HCT116 (cell line): ENCODE measurements at regions not wholly inside any gene's neighbourhood (a gene's known extent, or its start where the extent isn't known, plus 50 kb on each side); places are given as distances from the start of the nearest gene placed in this dataset.

Experiments
- ATAC-seq: fragments of 200-7000 bp; cut with Tn5 transposase; 2 replicates; pipeline ENCODE4 v1.9.1; 2020; ENCODE audit warnings: mild to moderate bottlenecking, moderate library complexity
- BruUV-seq: library from RNA; stranded (reverse); fragments of 400-500 nt; replicated peaks from 2 replicates; lab custom pipeline; 2021; lab: Mats Ljungman, UMichigan
- CTCF ChIA-PET: fragments of 300-600 bp; sonication (Branson Sonifier 250); formaldehyde crosslinking; loops from one replicate; lab custom pipeline; 2021; ENCODE audit warnings: antibody characterized with exemption; lab: Charles Lee
- POLR2A ChIA-PET: fragments of 300-600, 350-600 bp; sonication (Branson Sonifier 250); formaldehyde crosslinking; loops from one replicate; lab custom pipeline; 2021; ENCODE audit warnings: antibody characterized with exemption; lab: Charles Lee
- RAD21 ChIA-PET, 2 experiments: fragments of 300-600 bp; sonication (Branson Sonifier 250); formaldehyde crosslinking; loops; one replicate each; lab custom pipeline; 2023; ENCODE audit warnings: low total read pairs in 2 of 2; ENCODE audit not compliant: uncharacterized antibody in 2 of 2, unreplicated experiment in 2 of 2, low non-redundant PET in 1 of 2; lab: Charles Lee
- DNase-seq: peaks from one replicate; pipeline ENCODE4 v3.0.0-alpha.2; 2010; ENCODE audit warnings: low read depth, low spot score
- H2AFZ ChIP-seq: fragments of 200-600 bp; shearing (Covaris generic), sonication (generic); 2 replicates; pipeline ENCODE4 v1.6.1; 2017; ENCODE audit warnings: low read depth, mixed run types, mixed read lengths, antibody characterized with exemption, low read length; ENCODE audit not compliant: poor library complexity, severe bottlenecking
- H3K27ac ChIP-seq: 2 replicates; pipeline ENCODE4 v1.5.1; 2012; ENCODE audit warnings: low read depth, low read length
- H3K27me3 ChIP-seq: fragments of 200-600 bp; sonication (generic); 2 replicates; pipeline ENCODE4 v1.6.1; 2016; ENCODE audit warnings: mixed run types, low read length, mixed read lengths; ENCODE audit not compliant: insufficient read depth
- H3K36me3 ChIP-seq, 2 experiments: fragments of 200-500 bp in 1 of 2; fragments of 200-600 bp in 1 of 2; sonication (Bioruptor generic) in 1 of 2; sonication (generic) in 1 of 2; 2 replicates each; pipeline versions ENCODE4 v1.5.1 to v1.6.1; 2014 to 2016; ENCODE audit warnings: low read length in 2 of 2, inconsistent platforms in 1 of 2, mixed read lengths in 1 of 2, mixed run types in 1 of 2; ENCODE audit not compliant: insufficient read depth in 2 of 2, control insufficient read depth in 1 of 2
- H3K4me1 ChIP-seq, 2 experiments: fragments of 200-600 bp in 1 of 2; sonication (generic) in 1 of 2; 2 replicates each; pipeline versions ENCODE4 v1.5.1 to v1.6.1; 2012 to 2017; ENCODE audit warnings: low read length in 2 of 2, inconsistent platforms in 1 of 2, mild to moderate bottlenecking in 1 of 2, mixed read lengths in 1 of 2, mixed run types in 1 of 2, moderate library complexity in 1 of 2; ENCODE audit not compliant: insufficient read depth in 2 of 2, control insufficient read depth in 1 of 2
- H3K4me2 ChIP-seq: fragments of 200-600 bp; sonication (generic); 2 replicates; pipeline ENCODE4 v1.6.1; 2017; ENCODE audit warnings: mixed run types, low read length, mixed read lengths
- H3K4me3 ChIP-seq, 2 experiments: fragments of 200-600 bp in 1 of 2; sonication (generic) in 1 of 2; replicated peaks in 1 of 2; 2 replicates each; pipeline ENCODE4 v1.5.1; 2011 to 2016; ENCODE audit warnings: low read length in 2 of 2, control low read depth in 1 of 2, low read depth in 1 of 2, mild to moderate bottlenecking in 1 of 2, mixed read lengths in 1 of 2, mixed run types in 1 of 2
- H3K79me2 ChIP-seq: fragments of 200-600 bp; sonication (generic); 2 replicates; pipeline ENCODE4 v1.6.1; 2017; ENCODE audit warnings: mild to moderate bottlenecking, mixed run types, low read length, moderate library complexity, mixed read lengths; ENCODE audit not compliant: insufficient read depth
- H3K9ac ChIP-seq: fragments of 200-600 bp; sonication (generic); 2 replicates; pipeline ENCODE4 v1.6.1; 2016; ENCODE audit warnings: low read length, mixed read lengths
- H3K9me2 ChIP-seq: fragments of 200-600 bp; sonication (generic), shearing (Covaris generic); 2 replicates; pipeline ENCODE4 v1.6.1; 2017; ENCODE audit warnings: mixed run types, mild to moderate bottlenecking, moderate library complexity; ENCODE audit not compliant: insufficient read depth
- H3K9me3 ChIP-seq, 2 experiments: fragments of 200-500 bp in 1 of 2; fragments of 200-600 bp in 1 of 2; sonication (Bioruptor generic) in 1 of 2; sonication (generic) in 1 of 2; 2 replicates each; pipeline ENCODE4 v1.6.1; 2014 to 2017; ENCODE audit warnings: low read length in 2 of 2, mixed read lengths in 2 of 2, inconsistent platforms in 1 of 2, low read depth in 1 of 2, mild to moderate bottlenecking in 1 of 2, mixed run types in 1 of 2, moderate library complexity in 1 of 2; ENCODE audit not compliant: control insufficient read depth in 1 of 2, insufficient read depth in 1 of 2
- H4K20me1 ChIP-seq: fragments of 200-600 bp; sonication (generic), shearing (Covaris generic); 2 replicates; pipeline ENCODE4 v1.6.1; 2017; ENCODE audit warnings: mixed run types, mild to moderate bottlenecking, moderate library complexity; ENCODE audit not compliant: insufficient read depth
- EGR1 ChIP-seq: IDR thresholded peaks from 2 replicates; pipeline ENCODE4 v1.6.1; 2012; ENCODE audit warnings: low read depth
- MAX ChIP-seq: IDR thresholded peaks from 2 replicates; pipeline ENCODE4 v1.6.1; 2012
- POLR2A ChIP-seq: IDR thresholded peaks from 2 replicates; pipeline ENCODE4 v1.7.0; 2011; ENCODE audit warnings: borderline replicate concordance; ENCODE audit not compliant: insufficient read depth, insufficient read length; ENCODE audit errors: extremely low read depth
- RAD21 ChIP-seq: IDR thresholded peaks from 2 replicates; pipeline ENCODE4 v1.6.1; 2012; ENCODE audit warnings: low read depth, mild to moderate bottlenecking
- TCF7L2 ChIP-seq: IDR thresholded peaks from 2 replicates; pipeline ENCODE4 v1.7.0; 2011; ENCODE audit warnings: borderline replicate concordance, inconsistent platforms; ENCODE audit not compliant: insufficient read depth, insufficient read length; ENCODE audit errors: extremely low read depth
- ZBTB33 ChIP-seq: IDR thresholded peaks from 2 replicates; pipeline ENCODE4 v1.6.1; 2011; ENCODE audit warnings: mild to moderate bottlenecking, low read length, moderate library complexity; ENCODE audit not compliant: insufficient replicate concordance; ENCODE audit errors: extremely low read depth
- ZNF274 ChIP-seq: fragments of 200-500 bp; sonication (Bioruptor generic); IDR thresholded peaks from 2 replicates; pipeline ENCODE4 v1.6.1; 2014; ENCODE audit warnings: mild to moderate bottlenecking, low read depth, low read length, inconsistent platforms
- intact Hi-C: fragments of 100-400 bp; cut with micrococcal nuclease; formaldehyde crosslinking; loops from 2 replicates; pipeline ENCODE4 v1.10.0; 2022

- H3K36me3 ChIP-seq = no peaks in the 10 kb centered on the region
- H3K4me2 ChIP-seq = no peak overlapping the region
- CTCF ChIA-PET = no interaction called here
- H2AFZ ChIP-seq = no peak overlapping the region
- intact Hi-C loops = no loop called here
- H3K4me3 ChIP-seq = no peak overlapping the region
- DNase-seq = no peak
- H4K20me1 ChIP-seq = no peaks in the 10 kb centered on the region
- no peaks in the 10 kb centered on the region for H3K9me3 ChIP-seq
- H3K4me1 ChIP-seq = no peaks in the 10 kb centered on the region
- RAD21 ChIA-PET = no interaction called here
- no peaks in the 10 kb centered on the region for H3K27me3 ChIP-seq
- ATAC-seq = no peak
- H3K9ac ChIP-seq = no peak overlapping the region
- POLR2A ChIA-PET = no interaction called here
- H3K79me2 ChIP-seq = no peaks in the 10 kb centered on the region
- H3K27ac ChIP-seq = no peak overlapping the region
- no peak for TF ChIP-seq EGR1
- TF ChIP-seq TCF7L2 = no peak
- TF ChIP-seq RAD21 = no peak
- no peak for TF ChIP-seq MAX
- no peak for TF ChIP-seq POLR2A
- no peak for TF ChIP-seq ZBTB33
- no peak for TF ChIP-seq ZNF274
- no peaks in the 10 kb centered on the region for H3K9me2 ChIP-seq
- BruUV-seq = no TSS peak
These were observed 1590.7 kb downstream of the STIM2 start for GRCh38 chr4:28451346-28451745.
